Esophagus squamous epithelium (tissue), 4 donors: ENCODE measurements at regions not wholly inside any gene's neighbourhood (a gene's known extent, or its start where the extent isn't known, plus 50 kb on each side); places are given as distances from the start of the nearest gene placed in this dataset.

Source experiments
- CTCF ChIP-seq, 6 experiments: fragments of 450-650 bp in 4 of 6; fragments of 200-600 bp in 2 of 6; sonication (generic) in 2 of 6; IDR thresholded peaks; one replicate each; pipeline ENCODE4 v1.5.1; 2016 to 2019; ENCODE audit warnings: antibody characterized with exemption in 6 of 6, mild to moderate bottlenecking in 4 of 6, moderate library complexity in 4 of 6
- POLR2A ChIP-seq, 4 donors: fragments of 450-650 bp; IDR thresholded peaks; one replicate each; pipeline ENCODE4 v1.6.1; 2017; ENCODE audit warnings: antibody characterized with exemption in 4 of 4, mild to moderate bottlenecking in 4 of 4, moderate library complexity in 3 of 4

GRCh38 chr5:62937661-62938558 lies 359.3 kb downstream of the LRRC70 start:
- TF ChIP-seq POLR2A (IDR thresholded peaks at IDR 0.05) (no peak), CTCF (IDR thresholded peaks at IDR 0.05) (no peak)
